ENCODE measurements at regions not wholly inside any gene's neighbourhood (a gene's known extent, or its start where the extent isn't known, plus 50 kb on each side); places are given as distances from the start of the nearest gene placed in this dataset.
A peak's percentile ranks its signal among the peaks of the same experiment; 100 is the strongest.

DNA sequence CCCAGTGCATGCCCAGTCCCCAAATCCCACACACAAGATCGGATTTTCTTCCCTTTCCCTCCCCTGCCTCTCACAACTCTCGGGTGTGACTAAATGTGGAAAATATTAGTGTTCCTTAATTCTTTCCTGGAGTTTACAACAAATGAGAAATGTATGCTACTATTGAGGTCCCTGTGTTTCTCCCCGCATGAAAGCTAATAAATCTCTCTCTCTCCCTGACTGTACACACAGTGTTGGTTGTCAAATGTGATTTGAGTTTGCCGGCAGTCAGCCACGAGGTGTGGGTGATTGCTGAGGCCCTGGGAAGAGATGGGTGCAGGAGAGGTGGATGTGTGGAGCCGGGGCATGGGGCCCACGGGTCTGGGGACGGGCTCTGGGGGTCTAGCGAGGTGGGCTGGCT lies 161.4 kb upstream of the IQSEC1 start:
- no peaks in the 10 kb centered on the region for H4K20me1 ChIP-seq (ENCODE audit: control insufficient read depth, insufficient read depth)
- no peak for TF ChIP-seq E2F4 (IDR thresholded peaks at IDR 0.05; ENCODE audit: low read depth, low read length)
- TF ChIP-seq SMAD1 (IDR thresholded peaks at IDR 0.05; ENCODE audit: low read depth, partially characterized antibody): no peak
- no peak for TF ChIP-seq IRF4 (IDR thresholded peaks at IDR 0.05; ENCODE audit: low read depth, low read length)
- no peak for TF ChIP-seq LARP7 (IDR thresholded peaks at IDR 0.05)
- TF ChIP-seq SP1 (IDR thresholded peaks at IDR 0.05; ENCODE audit: low read depth, low read length): no peak
- TF ChIP-seq MXI1 (IDR thresholded peaks at IDR 0.05; ENCODE audit: low read depth, low read length): 0 out of 2 replicates have a peak, but pooled peaks have one; percentile 49
- BruUV-seq (replicated peaks): no TSS peak
- H3K4me3 ChIP-seq: no peak overlapping the region
- ChIA-PET RAD21 (ENCODE audit: unreplicated experiment) (interaction anchor here (0.9 to 1.3 kb wide), 2 partner anchors 143 to 219 kb away, joined by 3 to 4 read pairs; no protein-coding TSS in a partner anchor), POLR2A (no interaction called here), SMC1A (ENCODE audit: uncharacterized antibody, unreplicated experiment) (interaction anchor here (1.3 to 1.5 kb wide), 2 partner anchors 18 to 97 kb away, joined by 3 to 4 read pairs; no protein-coding TSS in a partner anchor), CTCF (interaction anchor here (1.7 kb wide), 1 partner anchor 97 kb away, joined by 5 read pairs; no protein-coding TSS in a partner anchor)
- intact Hi-C loops (cut with micrococcal nuclease; ENCODE audit: unreplicated experiment) (loop anchor here (10.0 kb wide), 1 partner anchor 220 kb away; no protein-coding TSS in a partner anchor), in situ Hi-C loops (cut with MboI) (no loop called here)
- ATAC-seq (peak; percentile 47), DNase-seq (ENCODE audit: low read depth, low spot score) (no peak), FAIRE-seq (no peak)
- no peaks in the 10 kb centered on the region for H3K36me3 ChIP-seq (ENCODE audit: control insufficient read depth in 2 of 2, insufficient read depth in 2 of 2, low read length in 1 of 2)
- H2AFZ ChIP-seq (ENCODE audit: control insufficient read depth, low read depth, low read length): no peak overlapping the region
- no peaks in the 10 kb centered on the region for H3K27me3 ChIP-seq (replicated peaks in 1 of 2; ENCODE audit: control insufficient read depth in 2 of 2, insufficient read depth in 2 of 2, low read length in 1 of 2)
- H3K27ac ChIP-seq (ENCODE audit: control insufficient read depth, insufficient read depth): no peak overlapping the region
- no peaks in the 10 kb centered on the region; the same call in 1 of the 2 replicates for H3K4me1 ChIP-seq (ENCODE audit: control insufficient read depth, insufficient read depth, low read length)
- H3K9ac ChIP-seq (ENCODE audit: control insufficient read depth, insufficient read depth, low read length): no peak overlapping the region
- 5% methylated on average over 9 of the region's 9 CpGs for WGBS (ENCODE audit: insufficient coverage, insufficient replicate concordance, low lambda C conversion rate, missing lambda C conversion rate)
- no peaks in the 10 kb centered on the region for H3K79me2 ChIP-seq (ENCODE audit: control insufficient read depth, insufficient read depth, low read length)
- H3K4me2 ChIP-seq (ENCODE audit: control insufficient read depth, insufficient read depth): no peak overlapping the region
- no peaks in the 10 kb centered on the region for H3K9me3 ChIP-seq (replicated peaks; ENCODE audit: control insufficient read depth, insufficient read depth, low read length)
